Activated B cell treated with CpG ODN at 0.5 μM for 24 hours (primary cell): ENCODE measurements at regions not wholly inside any gene's neighbourhood (a gene's known extent, or its start where the extent isn't known, plus 50 kb on each side); places are given as distances from the start of the nearest gene placed in this dataset.

ENCODE experiments used
- ATAC-seq: fragments of 200-7000 bp; cut with Tn5 transposase; one replicate; pipeline ENCODE4 v1.10.0; 2021; ENCODE audit warnings: low read depth, mild to moderate bottlenecking, moderate library complexity
- CTCF ChIA-PET: fragments of 350-600 bp; sonication (Branson Sonifier 250); formaldehyde crosslinking; loops from one replicate; lab custom pipeline; 2021; ENCODE audit warnings: antibody characterized with exemption; lab: Charles Lee
- POLR2A ChIA-PET: fragments of 350-600 bp; sonication (Branson Sonifier 250); formaldehyde crosslinking; loops from one replicate; lab custom pipeline; 2021; ENCODE audit warnings: antibody characterized with exemption; lab: Charles Lee
- DNase-seq: peaks from one replicate; pipeline ENCODE4 v3.0.0; 2022
- H3K27ac Mint-ChIP-seq: one replicate; pipeline ENCODE4 v1.8.0; 2020; ENCODE audit warnings: mixed read lengths
- H3K27me3 Mint-ChIP-seq: one replicate; pipeline ENCODE4 v1.8.0; 2021; ENCODE audit warnings: mixed read lengths
- H3K36me3 Mint-ChIP-seq: one replicate; pipeline ENCODE4 v1.8.0; 2021; ENCODE audit warnings: low read depth, mixed read lengths
- H3K4me1 Mint-ChIP-seq: one replicate; pipeline ENCODE4 v1.8.0; 2021; ENCODE audit warnings: mixed read lengths
- H3K4me3 Mint-ChIP-seq: one replicate; pipeline ENCODE4 v1.8.0; 2020; ENCODE audit warnings: mild to moderate bottlenecking, mixed read lengths
- H3K9me3 Mint-ChIP-seq: one replicate; pipeline ENCODE4 v1.8.0; 2020; ENCODE audit warnings: mixed read lengths
- CTCF ChIP-seq: fragments of 200-600 bp; IDR thresholded peaks from one replicate; pipeline ENCODE4 v1.8.0; 2022; ENCODE audit warnings: antibody characterized with exemption, mild to moderate bottlenecking
- intact Hi-C: fragments of 100-400 bp; cut with micrococcal nuclease; formaldehyde crosslinking; loops from one replicate; pipeline ENCODE4 v1.15.1; 2024

- CTCF ChIA-PET = no interaction called here
- Mint-ChIP-seq H3K36me3 (no peaks in the 10 kb centered on the region), H3K27ac (no peak overlapping the region), H3K4me1 (no peaks in the 10 kb centered on the region), H3K9me3 (no peaks in the 10 kb centered on the region), H3K4me3 (no peak overlapping the region), H3K27me3 (peaks cover 8% of the 10 kb centered on the region)
- intact Hi-C loops = no loop called here
- ATAC-seq = no peak
- DNase-seq = no peak
- POLR2A ChIA-PET = no interaction called here
- TF ChIP-seq CTCF = no peak
These were observed 422.3 kb upstream of the DCN start for GRCh38 chr12:91604897-91605296.

- intact Hi-C loops = no loop called here
- POLR2A ChIA-PET = no interaction called here
- no peak for TF ChIP-seq CTCF
- no peak overlapping the region for H3K4me3 Mint-ChIP-seq
- H3K4me1 Mint-ChIP-seq = no peaks in the 10 kb centered on the region
- H3K36me3 Mint-ChIP-seq = no peaks in the 10 kb centered on the region
- peaks cover 8% of the 10 kb centered on the region for H3K27me3 Mint-ChIP-seq
- CTCF ChIA-PET = no interaction called here
- no peak overlapping the region for H3K27ac Mint-ChIP-seq
- ATAC-seq (no peak), DNase-seq (no peak)
- H3K9me3 Mint-ChIP-seq = no peaks in the 10 kb centered on the region
These were observed 420.4 kb upstream of the DCN start for GRCh38 chr12:91603060-91603459.

- intact Hi-C loops = no loop called here
These were observed 418.4 kb upstream of the DCN start for GRCh38 chr12:91601054-91601453.

GRCh38 chr12:91594715-91595114, 412.1 kb upstream of the DCN start:
- Mint-ChIP-seq H3K27me3 (peaks cover 7% of the 10 kb centered on the region), H3K9me3 (peaks cover 3% of the 10 kb centered on the region), H3K27ac (no peak overlapping the region), H3K4me3 (no peak overlapping the region), H3K36me3 (no peaks in the 10 kb centered on the region), H3K4me1 (no peaks in the 10 kb centered on the region)
- no peak for DNase-seq
- ChIA-PET POLR2A (no interaction called here), CTCF (no interaction called here)
- intact Hi-C loops = no loop called here
- no peak for TF ChIP-seq CTCF
- no peak for ATAC-seq

More at GRCh38 chr12:91601054-91601453, 418.4 kb upstream of the DCN start:
- Mint-ChIP-seq H3K27me3 (peaks cover 11% of the 10 kb centered on the region), H3K9me3 (peaks cover 3% of the 10 kb centered on the region), H3K36me3 (no peaks in the 10 kb centered on the region), H3K4me1 (no peaks in the 10 kb centered on the region), H3K27ac (no peak overlapping the region), H3K4me3 (no peak overlapping the region)
- ChIA-PET POLR2A (no interaction called here), CTCF (no interaction called here)
- ATAC-seq (no peak), DNase-seq (no peak)
- TF ChIP-seq CTCF = no peak

- no peaks in the 10 kb centered on the region for H3K9me3 Mint-ChIP-seq
- no peak overlapping the region for H3K4me3 Mint-ChIP-seq
- no peaks in the 10 kb centered on the region for H3K4me1 Mint-ChIP-seq
- DNase-seq (no peak), ATAC-seq (no peak)
- H3K27ac Mint-ChIP-seq = no peak overlapping the region
- POLR2A ChIA-PET = interaction anchor here (1.1 kb wide), 1 partner anchor 554 kb away, joined by 3 read pairs; the partner anchor contains the start of gene BTG1
- CTCF ChIA-PET = interaction anchor here (0.9 kb wide), 1 partner anchor 1058 kb away, joined by 3 read pairs; no protein-coding TSS in a partner anchor
- H3K27me3 Mint-ChIP-seq = peaks cover 2% of the 10 kb centered on the region
- no peak for TF ChIP-seq CTCF
- no peaks in the 10 kb centered on the region for H3K36me3 Mint-ChIP-seq
- intact Hi-C loops = no loop called here
These were observed 409.0 kb upstream of the DCN start for GRCh38 chr12:91591639-91591987.
